ENCODE measurements at regions not wholly inside any gene's neighbourhood (a gene's known extent, or its start where the extent isn't known, plus 50 kb on each side); places are given as distances from the start of the nearest gene placed in this dataset.
"Not testable (repeated sequence)": the region's sequence is repeated elsewhere in the genome, so short reads cannot be mapped to it uniquely, and the experiment has no call there.

GRCh38 chr5:44756097-44756496 lies 52.6 kb upstream of the MRPS30 start:
- H3K27ac Mint-ChIP-seq (ENCODE audit: unreplicated experiment); H3K4me1 Mint-ChIP-seq (ENCODE audit: low read depth); H3K9me3 Mint-ChIP-seq (ENCODE audit: low read depth); DNase-seq (ENCODE audit: low spot score); H3K4me3 Mint-ChIP-seq (ENCODE audit: unreplicated experiment); H3K36me3 Mint-ChIP-seq (ENCODE audit: low read depth); H3K27me3 Mint-ChIP-seq (ENCODE audit: low read depth): not testable (repeated sequence)

- Mint-ChIP-seq H3K4me3 (ENCODE audit: unreplicated experiment) (no peak overlapping the region), H3K27ac (ENCODE audit: unreplicated experiment) (no peak overlapping the region), H3K27me3 (ENCODE audit: low read depth) (peaks cover 6% of the 10 kb centered on the region), H3K36me3 (ENCODE audit: low read depth) (no peaks in the 10 kb centered on the region), H3K4me1 (ENCODE audit: low read depth) (no peaks in the 10 kb centered on the region), H3K9me3 (ENCODE audit: low read depth) (no peaks in the 10 kb centered on the region)
- DNase-seq (ENCODE audit: low spot score) = no peak
- TF ChIP-seq, protein P1, sequence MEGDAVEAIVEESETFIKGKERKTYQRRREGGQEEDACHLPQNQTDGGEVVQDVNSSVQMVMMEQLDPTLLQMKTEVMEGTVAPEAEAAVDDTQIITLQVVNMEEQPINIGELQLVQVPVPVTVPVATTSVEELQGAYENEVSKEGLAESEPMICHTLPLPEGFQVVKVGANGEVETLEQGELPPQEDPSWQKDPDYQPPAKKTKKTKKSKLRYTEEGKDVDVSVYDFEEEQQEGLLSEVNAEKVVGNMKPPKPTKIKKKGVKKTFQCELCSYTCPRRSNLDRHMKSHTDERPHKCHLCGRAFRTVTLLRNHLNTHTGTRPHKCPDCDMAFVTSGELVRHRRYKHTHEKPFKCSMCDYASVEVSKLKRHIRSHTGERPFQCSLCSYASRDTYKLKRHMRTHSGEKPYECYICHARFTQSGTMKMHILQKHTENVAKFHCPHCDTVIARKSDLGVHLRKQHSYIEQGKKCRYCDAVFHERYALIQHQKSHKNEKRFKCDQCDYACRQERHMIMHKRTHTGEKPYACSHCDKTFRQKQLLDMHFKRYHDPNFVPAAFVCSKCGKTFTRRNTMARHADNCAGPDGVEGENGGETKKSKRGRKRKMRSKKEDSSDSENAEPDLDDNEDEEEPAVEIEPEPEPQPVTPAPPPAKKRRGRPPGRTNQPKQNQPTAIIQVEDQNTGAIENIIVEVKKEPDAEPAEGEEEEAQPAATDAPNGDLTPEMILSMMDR (IDR thresholded peaks at IDR 0.05) = no peak
These were observed 61.4 kb upstream of the MRPS30 start for GRCh38 chr5:44747396-44747795.

DNA sequence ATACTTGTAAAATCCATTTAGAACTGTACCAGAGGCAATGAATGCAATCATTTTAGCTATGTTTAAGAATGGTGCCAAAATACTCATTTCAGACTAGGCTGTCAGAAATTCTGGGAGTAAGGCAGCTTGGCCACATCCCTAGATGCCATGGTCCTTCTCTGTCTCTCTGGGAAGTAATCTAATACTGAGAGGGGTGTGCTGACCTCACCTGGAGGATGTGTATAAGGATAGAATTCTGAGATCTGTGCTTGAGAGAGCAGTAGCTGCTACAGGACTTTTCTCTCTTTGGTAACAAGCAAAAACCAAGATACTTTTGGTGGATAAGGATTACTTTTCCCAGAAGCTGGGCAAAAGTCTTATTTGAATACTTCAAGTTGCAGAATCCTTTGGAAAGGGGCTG lies 68.1 kb upstream of the MRPS30 start:
- TF ChIP-seq, protein P1 (IDR thresholded peaks at IDR 0.05) = no peak
- no peak overlapping the region for H3K4me3 Mint-ChIP-seq (ENCODE audit: unreplicated experiment)
- H3K9me3 Mint-ChIP-seq (ENCODE audit: low read depth) = peaks cover 7% of the 10 kb centered on the region
- H3K36me3 Mint-ChIP-seq (ENCODE audit: low read depth) = no peaks in the 10 kb centered on the region
- H3K4me1 Mint-ChIP-seq (ENCODE audit: low read depth) = no peaks in the 10 kb centered on the region
- H3K27me3 Mint-ChIP-seq (ENCODE audit: low read depth) = peaks cover 16% of the 10 kb centered on the region
- H3K27ac Mint-ChIP-seq (ENCODE audit: unreplicated experiment) = no peak overlapping the region
- DNase-seq (ENCODE audit: low spot score) = no peak

DNA sequence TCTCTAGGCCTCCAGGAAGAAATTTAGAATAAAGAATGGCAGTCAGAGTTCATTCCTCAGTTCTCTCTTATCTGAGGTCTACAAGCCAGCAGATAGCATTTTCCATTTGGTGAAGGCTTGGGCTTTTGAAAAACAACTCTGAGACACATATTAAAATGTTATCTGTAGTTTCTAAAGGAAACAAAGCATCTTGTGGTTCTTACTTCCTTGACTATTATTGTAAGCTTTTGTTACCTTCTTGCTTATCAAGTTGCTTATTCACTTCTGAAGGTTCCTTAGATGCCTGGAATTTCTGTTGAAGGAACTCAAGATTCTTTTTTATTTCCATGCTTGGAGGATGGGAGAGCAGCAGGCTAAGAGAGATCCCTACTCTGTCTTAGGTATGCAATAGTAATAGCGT lies 79.2 kb upstream of the MRPS30 start:
- no peaks in the 10 kb centered on the region for H3K36me3 Mint-ChIP-seq (ENCODE audit: low read depth)
- no peak overlapping the region for H3K4me3 Mint-ChIP-seq (ENCODE audit: unreplicated experiment)
- no peak for DNase-seq (ENCODE audit: low spot score)
- peaks cover 5% of the 10 kb centered on the region for H3K27me3 Mint-ChIP-seq (ENCODE audit: low read depth)
- no peak overlapping the region for H3K27ac Mint-ChIP-seq (ENCODE audit: unreplicated experiment)
- no peaks in the 10 kb centered on the region for H3K4me1 Mint-ChIP-seq (ENCODE audit: low read depth)
- TF ChIP-seq, protein P1 (IDR thresholded peaks at IDR 0.05) = no peak
- H3K9me3 Mint-ChIP-seq (ENCODE audit: low read depth) = peaks cover 13% of the 10 kb centered on the region

DNA sequence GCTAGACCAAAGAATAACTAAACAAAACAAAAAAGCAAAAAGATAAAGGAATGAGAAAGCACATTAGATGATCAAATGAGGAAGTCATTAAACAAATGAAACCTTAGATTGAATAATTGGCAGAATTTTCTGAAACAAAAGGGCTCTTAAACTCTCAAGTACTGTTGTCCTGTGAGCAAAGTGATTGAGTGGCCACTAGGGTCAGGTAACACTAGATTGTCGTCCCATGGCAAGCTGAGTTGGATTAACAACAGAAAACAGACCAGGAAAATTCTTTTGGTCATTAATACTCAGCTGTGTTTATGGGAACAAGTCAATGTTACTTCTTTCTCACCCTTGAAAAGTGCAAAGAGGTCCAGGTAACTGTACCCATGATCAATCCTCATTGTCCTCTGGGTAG lies 81.6 kb upstream of the MRPS30 start:
- Mint-ChIP-seq H3K4me1 (ENCODE audit: low read depth) (no peaks in the 10 kb centered on the region), H3K27me3 (ENCODE audit: low read depth) (peaks cover 5% of the 10 kb centered on the region), H3K27ac (ENCODE audit: unreplicated experiment) (no peak overlapping the region), H3K36me3 (ENCODE audit: low read depth) (no peaks in the 10 kb centered on the region), H3K9me3 (ENCODE audit: low read depth) (peaks cover 8% of the 10 kb centered on the region), H3K4me3 (ENCODE audit: unreplicated experiment) (no peak overlapping the region)
- no peak for DNase-seq (ENCODE audit: low spot score)
- TF ChIP-seq, protein P1 (IDR thresholded peaks at IDR 0.05) = no peak

DNA sequence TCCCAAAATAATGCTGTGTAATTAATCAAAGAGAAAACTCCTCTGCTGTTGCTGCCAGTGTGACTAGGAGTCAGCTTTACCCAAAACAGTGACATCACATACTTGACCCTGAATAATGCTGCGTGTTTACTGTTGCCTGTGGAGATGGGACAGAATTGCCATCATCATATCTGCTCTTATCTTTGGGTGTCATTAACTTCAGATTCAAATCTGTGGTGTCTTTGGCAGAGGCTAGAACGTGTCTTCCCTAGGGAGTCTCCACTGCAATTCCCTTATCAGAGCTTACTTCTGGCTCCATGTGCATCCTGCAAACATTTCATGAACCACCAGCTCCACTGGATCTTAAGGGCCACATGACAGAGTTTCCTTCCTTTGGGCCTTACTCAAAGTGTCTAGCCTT lies 88.9 kb upstream of the MRPS30 start:
- Mint-ChIP-seq H3K4me1 (ENCODE audit: low read depth) (no peaks in the 10 kb centered on the region), H3K27me3 (ENCODE audit: low read depth) (peaks cover 3% of the 10 kb centered on the region), H3K36me3 (ENCODE audit: low read depth) (no peaks in the 10 kb centered on the region), H3K27ac (ENCODE audit: unreplicated experiment) (no peak overlapping the region), H3K9me3 (ENCODE audit: low read depth) (no peaks in the 10 kb centered on the region), H3K4me3 (ENCODE audit: unreplicated experiment) (no peak overlapping the region)
- TF ChIP-seq, protein P1 (IDR thresholded peaks at IDR 0.05) = no peak
- no peak for DNase-seq (ENCODE audit: low spot score)
